22Rv1 (cell line): ENCODE measurements at regions not wholly inside any gene's neighbourhood (a gene's known extent, or its start where the extent isn't known, plus 50 kb on each side); places are given as distances from the start of the nearest gene placed in this dataset.

ENCODE experiments used
- ZFX ChIP-seq: fragments of 450-650 bp; IDR thresholded peaks from 2 replicates; pipeline ENCODE4 v1.6.1; 2017; ENCODE audit warnings: antibody characterized with exemption, borderline replicate concordance
- TF ChIP-seq, protein P1 (sequence below): fragments of 450-650 bp; IDR thresholded peaks from 2 replicates; pipeline ENCODE4 v1.5.1; 2017; ENCODE audit warnings: mild to moderate bottlenecking

DNA sequence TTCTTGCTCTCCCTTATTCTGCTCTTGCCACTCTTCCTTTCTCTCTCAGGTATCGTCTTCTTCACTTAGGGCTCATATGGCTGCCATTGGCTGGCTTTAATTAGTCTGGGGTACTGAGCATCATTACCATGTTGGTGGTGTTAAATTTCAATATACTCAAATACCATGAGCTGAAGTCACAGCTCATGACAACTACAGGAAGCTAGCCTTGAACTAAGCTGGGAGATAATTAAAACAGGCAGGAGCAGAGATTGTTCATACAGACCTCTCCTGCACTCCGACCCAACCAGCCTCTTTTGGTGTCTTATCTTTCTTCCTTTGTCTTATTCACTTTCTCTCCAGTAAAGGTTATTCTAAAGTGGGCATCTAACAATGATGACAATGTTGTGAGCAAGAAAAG lies 130.9 kb upstream of the BLID start:
- TF ChIP-seq, protein P1, sequence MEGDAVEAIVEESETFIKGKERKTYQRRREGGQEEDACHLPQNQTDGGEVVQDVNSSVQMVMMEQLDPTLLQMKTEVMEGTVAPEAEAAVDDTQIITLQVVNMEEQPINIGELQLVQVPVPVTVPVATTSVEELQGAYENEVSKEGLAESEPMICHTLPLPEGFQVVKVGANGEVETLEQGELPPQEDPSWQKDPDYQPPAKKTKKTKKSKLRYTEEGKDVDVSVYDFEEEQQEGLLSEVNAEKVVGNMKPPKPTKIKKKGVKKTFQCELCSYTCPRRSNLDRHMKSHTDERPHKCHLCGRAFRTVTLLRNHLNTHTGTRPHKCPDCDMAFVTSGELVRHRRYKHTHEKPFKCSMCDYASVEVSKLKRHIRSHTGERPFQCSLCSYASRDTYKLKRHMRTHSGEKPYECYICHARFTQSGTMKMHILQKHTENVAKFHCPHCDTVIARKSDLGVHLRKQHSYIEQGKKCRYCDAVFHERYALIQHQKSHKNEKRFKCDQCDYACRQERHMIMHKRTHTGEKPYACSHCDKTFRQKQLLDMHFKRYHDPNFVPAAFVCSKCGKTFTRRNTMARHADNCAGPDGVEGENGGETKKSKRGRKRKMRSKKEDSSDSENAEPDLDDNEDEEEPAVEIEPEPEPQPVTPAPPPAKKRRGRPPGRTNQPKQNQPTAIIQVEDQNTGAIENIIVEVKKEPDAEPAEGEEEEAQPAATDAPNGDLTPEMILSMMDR = no peak
- TF ChIP-seq ZFX = no peak
